GM12865 (cell line): ENCODE measurements at regions not wholly inside any gene's neighbourhood (a gene's known extent, or its start where the extent isn't known, plus 50 kb on each side); places are given as distances from the start of the nearest gene placed in this dataset.

Experiments
- DNase-seq: peaks from one replicate; pipeline ENCODE4 v3.0.0; 2010; ENCODE audit warnings: low read depth
- H3K4me3 ChIP-seq: 2 replicates; pipeline ENCODE4 v1.5.1; 2011; ENCODE audit warnings: mild to moderate bottlenecking, low read depth, low read length, control low read depth
- TF ChIP-seq, protein P1 (sequence below): IDR thresholded peaks from 2 replicates; pipeline ENCODE4 v1.5.1; 2011; ENCODE audit warnings: low read length, control low read depth, low read depth, inconsistent platforms; ENCODE audit not compliant: insufficient read depth; ENCODE audit errors: missing control alignments

DNA sequence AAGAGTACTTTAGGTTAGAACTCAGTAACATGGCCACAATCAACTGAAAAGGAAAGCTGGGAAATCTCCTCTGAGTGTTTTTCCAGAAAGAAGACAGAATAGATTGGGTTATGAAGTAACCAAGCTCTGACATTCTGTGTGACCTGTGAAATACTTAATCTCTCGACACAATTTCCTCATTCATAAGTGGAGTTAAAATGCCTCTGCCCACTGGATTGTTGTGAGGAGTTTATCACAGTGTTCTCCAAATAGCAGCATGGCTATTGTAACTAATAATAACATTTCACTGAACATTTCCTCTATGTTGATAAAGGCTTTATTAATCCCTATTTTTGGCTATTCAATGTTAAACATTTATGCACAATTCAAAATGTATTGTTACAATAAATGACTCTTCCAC is 311.0 kb downstream of the GABRB2 start:
- DNase-seq, result no peak
- TF ChIP-seq, protein P1, sequence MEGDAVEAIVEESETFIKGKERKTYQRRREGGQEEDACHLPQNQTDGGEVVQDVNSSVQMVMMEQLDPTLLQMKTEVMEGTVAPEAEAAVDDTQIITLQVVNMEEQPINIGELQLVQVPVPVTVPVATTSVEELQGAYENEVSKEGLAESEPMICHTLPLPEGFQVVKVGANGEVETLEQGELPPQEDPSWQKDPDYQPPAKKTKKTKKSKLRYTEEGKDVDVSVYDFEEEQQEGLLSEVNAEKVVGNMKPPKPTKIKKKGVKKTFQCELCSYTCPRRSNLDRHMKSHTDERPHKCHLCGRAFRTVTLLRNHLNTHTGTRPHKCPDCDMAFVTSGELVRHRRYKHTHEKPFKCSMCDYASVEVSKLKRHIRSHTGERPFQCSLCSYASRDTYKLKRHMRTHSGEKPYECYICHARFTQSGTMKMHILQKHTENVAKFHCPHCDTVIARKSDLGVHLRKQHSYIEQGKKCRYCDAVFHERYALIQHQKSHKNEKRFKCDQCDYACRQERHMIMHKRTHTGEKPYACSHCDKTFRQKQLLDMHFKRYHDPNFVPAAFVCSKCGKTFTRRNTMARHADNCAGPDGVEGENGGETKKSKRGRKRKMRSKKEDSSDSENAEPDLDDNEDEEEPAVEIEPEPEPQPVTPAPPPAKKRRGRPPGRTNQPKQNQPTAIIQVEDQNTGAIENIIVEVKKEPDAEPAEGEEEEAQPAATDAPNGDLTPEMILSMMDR, result no peak

DNA sequence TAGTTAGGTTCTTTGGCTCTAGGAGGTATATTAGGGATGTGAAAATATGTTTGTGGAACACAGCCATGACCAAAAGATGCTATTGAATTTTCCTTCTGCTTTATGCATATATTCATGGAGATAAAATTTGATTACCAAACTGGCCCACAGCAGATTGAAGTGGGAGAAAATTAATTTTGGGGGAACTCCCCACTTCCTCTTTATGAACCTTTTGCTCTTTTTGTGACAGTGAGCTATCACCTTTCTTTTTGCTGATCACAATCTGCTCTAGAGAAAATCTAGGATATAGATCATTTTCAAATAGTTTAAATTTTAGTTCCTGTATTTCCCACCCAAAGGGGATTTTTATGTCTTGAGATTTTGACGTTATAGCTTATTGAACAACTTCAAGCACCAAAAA is 313.0 kb downstream of the GABRB2 start:
- no peak overlapping the region for H3K4me3 ChIP-seq
- no peak for DNase-seq
- TF ChIP-seq, protein P1, result no peak

More for the DNA sequence above, 311.0 kb downstream of the GABRB2 start:
- H3K4me3 ChIP-seq, result no peak overlapping the region

DNA sequence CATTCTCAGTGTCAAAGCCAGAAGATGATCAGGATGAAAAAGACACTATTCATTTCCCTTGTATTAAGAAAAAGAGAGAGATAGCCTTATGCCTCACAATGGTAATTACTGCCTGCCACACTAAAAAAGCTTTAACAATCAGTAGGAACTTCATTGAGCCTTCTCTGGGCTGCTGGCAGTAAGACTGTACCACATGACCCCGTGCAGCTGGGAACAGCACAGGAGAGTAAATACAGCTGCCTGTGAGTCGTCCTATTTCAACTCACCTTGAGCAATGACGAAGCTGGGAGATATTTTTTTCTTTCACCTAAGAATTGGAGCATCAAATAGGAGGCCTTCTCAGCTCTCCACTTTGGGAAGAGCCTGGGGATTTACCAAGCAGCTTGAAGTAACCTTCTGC is 316.3 kb downstream of the GABRB2 start:
- no peak for DNase-seq
- H3K4me3 ChIP-seq, result no peak overlapping the region
- TF ChIP-seq, protein P1, result no peak

DNA sequence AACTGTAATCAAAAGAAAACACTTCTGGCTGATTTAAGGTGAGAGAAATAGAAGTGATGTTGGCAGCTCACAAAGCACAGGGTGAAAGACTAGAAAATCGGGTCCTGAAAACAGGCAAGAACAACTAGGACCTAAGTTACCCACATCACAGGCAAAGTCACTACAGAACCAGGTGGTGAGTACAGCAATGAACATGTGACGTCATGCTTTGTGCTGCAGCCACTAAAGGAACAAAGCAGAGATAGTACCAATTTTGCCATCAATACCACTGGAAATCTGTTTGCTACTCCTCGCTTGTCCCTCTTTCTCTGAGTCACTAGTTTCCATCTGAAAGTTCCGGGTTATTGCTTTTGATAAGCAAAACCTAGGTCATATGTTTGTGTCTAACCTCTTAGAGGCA is 326.7 kb downstream of the GABRB2 start:
- no peak for DNase-seq
- TF ChIP-seq, protein P1, result no peak
- H3K4me3 ChIP-seq, result no peak overlapping the region

DNA sequence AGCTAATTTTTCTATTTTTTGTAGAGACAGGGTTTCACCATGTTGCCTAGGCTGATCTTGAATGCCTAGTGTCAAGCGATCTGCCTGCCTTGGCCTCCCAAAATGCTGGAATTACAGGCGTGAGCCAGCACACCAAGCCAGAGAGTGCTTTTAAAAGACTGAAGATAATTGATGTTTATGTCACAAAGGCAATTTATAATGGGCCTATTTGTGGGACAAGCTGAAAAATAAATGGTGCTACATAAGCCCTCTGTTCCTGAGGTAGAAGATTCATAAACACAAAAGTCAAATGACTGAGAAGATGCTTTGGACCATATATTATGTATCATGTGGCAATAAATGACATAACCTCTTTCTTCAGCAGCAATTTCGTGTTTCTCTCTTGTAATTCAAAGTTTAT is 329.6 kb downstream of the GABRB2 start:
- TF ChIP-seq, protein P1, result no peak
- no peak for DNase-seq

DNA sequence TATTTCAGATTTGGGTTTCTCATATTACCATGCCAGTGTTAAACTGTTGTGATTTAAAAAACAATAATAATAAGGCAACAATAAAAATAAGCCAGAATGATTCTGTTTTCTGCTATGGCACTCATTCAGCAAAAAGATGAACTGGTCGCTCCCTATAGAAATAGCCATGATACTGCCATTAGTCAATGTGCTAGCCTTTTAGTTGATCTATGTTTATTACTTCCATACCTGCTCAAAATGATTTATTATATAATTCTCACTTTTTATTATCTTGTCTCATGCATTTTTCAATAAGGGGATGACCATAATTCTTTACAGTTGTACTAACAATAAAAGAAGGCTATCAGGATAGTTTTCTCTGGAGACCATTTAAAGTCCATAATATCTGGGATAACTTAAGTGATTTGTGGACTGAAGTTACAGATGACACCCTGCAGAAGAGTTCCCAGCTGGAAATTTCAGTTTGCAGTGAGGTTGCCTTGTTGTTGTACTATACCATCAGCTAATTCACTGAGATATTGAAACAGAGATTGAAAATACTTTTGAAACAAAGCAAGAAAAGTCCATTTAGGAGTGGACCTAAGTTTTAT is 334.3 kb downstream of the GABRB2 start:
- no peak for DNase-seq
- TF ChIP-seq, protein P1, result no peak
- no peak overlapping the region for H3K4me3 ChIP-seq

More for the DNA sequence above, 329.6 kb downstream of the GABRB2 start:
- no peak overlapping the region for H3K4me3 ChIP-seq

DNA sequence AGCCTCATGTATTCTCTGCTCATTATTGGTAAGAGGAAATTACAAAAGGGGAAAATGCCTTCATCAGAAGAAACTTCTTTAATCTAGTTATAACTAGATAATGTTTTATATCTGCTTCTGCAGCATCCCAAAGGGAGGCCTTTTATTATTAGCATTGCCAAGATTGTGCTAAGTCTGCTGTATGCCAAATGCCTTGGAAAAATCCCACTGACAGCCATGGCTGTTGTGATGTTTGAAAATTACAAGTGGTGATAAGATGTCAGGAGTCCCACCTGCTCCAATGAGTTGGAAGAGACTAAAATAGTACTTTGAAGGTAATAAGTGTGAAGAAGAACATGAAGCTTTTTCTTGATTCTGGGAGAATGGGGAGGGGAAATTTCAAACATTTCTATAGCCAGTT is 345.0 kb downstream of the GABRB2 start:
- TF ChIP-seq, protein P1, result no peak
- no peak for DNase-seq
- H3K4me3 ChIP-seq, result no peak overlapping the region
